H1 (cell line): ENCODE measurements at regions not wholly inside any gene's neighbourhood (a gene's known extent, or its start where the extent isn't known, plus 50 kb on each side); places are given as distances from the start of the nearest gene placed in this dataset.

ENCODE experiments used
- CHD2 ChIP-seq: IDR thresholded peaks from 2 replicates; pipeline ENCODE4 v1.6.1; 2012; ENCODE audit warnings: low read length, improper control_type of control experiment
- CTCF ChIP-seq, 3 experiments: IDR thresholded peaks; 1 replicate in 2 of 3; 2 replicates in 1 of 3; pipeline versions ENCODE4 v1.5.1 to v1.6.1; 2011; ENCODE audit warnings: low read length in 3 of 3, mild to moderate bottlenecking in 3 of 3, inconsistent platforms in 2 of 3, low read depth in 1 of 3, moderate library complexity in 1 of 3; ENCODE audit not compliant: insufficient read depth in 1 of 3; ENCODE audit errors: control extremely low read depth in 1 of 3
- KDM1A ChIP-seq: fragments of 200-600, 300-600 bp; sonication (generic); IDR thresholded peaks from 2 replicates; pipeline ENCODE4 v1.7.1; 2016; ENCODE audit warnings: mild to moderate bottlenecking, low read length, borderline replicate concordance
- SRF ChIP-seq: IDR thresholded peaks from 2 replicates; pipeline ENCODE4 v1.6.1; 2011; ENCODE audit warnings: mild to moderate bottlenecking, low read depth, low read length, moderate library complexity

- TF ChIP-seq KDM1A (no peak), CTCF (IDR thresholded peaks at IDR 0.05; ENCODE audit: control extremely low read depth in 1 of 3, insufficient read depth in 1 of 3, low read depth in 1 of 3, low read length in 3 of 3) (no peak), CHD2 (no peak), SRF (no peak)
Observed at GRCh38 chr1:5728663-5729355, 263.4 kb downstream of the NPHP4 start.
